H1 (cell line): ENCODE measurements at regions not wholly inside any gene's neighbourhood (a gene's known extent, or its start where the extent isn't known, plus 50 kb on each side); places are given as distances from the start of the nearest gene placed in this dataset.

Source experiments
- CHD1 ChIP-seq: IDR thresholded peaks from 2 replicates; pipeline ENCODE4 v1.6.1; 2012; ENCODE audit warnings: low read depth, low read length, improper control_type of control experiment
- CTBP2 ChIP-seq: IDR thresholded peaks from 2 replicates; pipeline ENCODE4 v1.7.0; 2011; ENCODE audit warnings: borderline replicate concordance, mild to moderate bottlenecking, moderate library complexity, mixed read lengths, low read length; ENCODE audit not compliant: insufficient read depth, insufficient read length
- NANOG ChIP-seq: IDR thresholded peaks from 2 replicates; pipeline ENCODE4 v1.6.1; 2011; ENCODE audit warnings: low read length, low read depth, mild to moderate bottlenecking, inconsistent platforms; ENCODE audit not compliant: insufficient read depth, poor library complexity, severe bottlenecking
- PHF8 ChIP-seq: fragments of 200-600 bp; sonication (generic); conservative IDR thresholded peaks from 2 replicates; pipeline ENCODE4 v1.7.1; 2012; ENCODE audit warnings: low read depth, mild to moderate bottlenecking, inconsistent platforms, low read length, moderate library complexity
- POLR2A ChIP-seq, 2 experiments: IDR thresholded peaks; 1 replicate in 1 of 2; 2 replicates in 1 of 2; pipeline ENCODE4 v1.6.1; 2011; ENCODE audit warnings: low read depth in 2 of 2, low read length in 2 of 2, mild to moderate bottlenecking in 2 of 2; ENCODE audit errors: control extremely low read depth in 1 of 2
- POLR2AphosphoS5 ChIP-seq: IDR thresholded peaks from 2 replicates; pipeline ENCODE4 v1.6.1; 2011; ENCODE audit warnings: low read depth, low read length
- SP1 ChIP-seq: IDR thresholded peaks from 2 replicates; pipeline ENCODE4 v1.6.1; 2011; ENCODE audit warnings: low read depth, low read length
- TAF1 ChIP-seq: IDR thresholded peaks from 2 replicates; pipeline ENCODE4 v1.6.1; 2011; ENCODE audit warnings: mild to moderate bottlenecking, low read depth, low read length
- TAF7 ChIP-seq: optimal IDR thresholded peaks from 2 replicates; pipeline ENCODE3; 2011; ENCODE audit warnings: low read depth, mild to moderate bottlenecking, inconsistent platforms, low read length, moderate library complexity, borderline replicate concordance
- TBP ChIP-seq: IDR thresholded peaks from 2 replicates; pipeline ENCODE4 v1.6.1; 2011; ENCODE audit warnings: low read depth, low read length, improper control_type of control experiment
- TF ChIP-seq, protein P1 (sequence below), 3 experiments: IDR thresholded peaks; 1 replicate in 2 of 3; 2 replicates in 1 of 3; pipeline versions ENCODE4 v1.5.1 to v1.6.1; 2011; ENCODE audit warnings: low read length in 3 of 3, mild to moderate bottlenecking in 3 of 3, inconsistent platforms in 2 of 3, low read depth in 1 of 3, moderate library complexity in 1 of 3; ENCODE audit not compliant: insufficient read depth in 1 of 3; ENCODE audit errors: control extremely low read depth in 1 of 3

DNA sequence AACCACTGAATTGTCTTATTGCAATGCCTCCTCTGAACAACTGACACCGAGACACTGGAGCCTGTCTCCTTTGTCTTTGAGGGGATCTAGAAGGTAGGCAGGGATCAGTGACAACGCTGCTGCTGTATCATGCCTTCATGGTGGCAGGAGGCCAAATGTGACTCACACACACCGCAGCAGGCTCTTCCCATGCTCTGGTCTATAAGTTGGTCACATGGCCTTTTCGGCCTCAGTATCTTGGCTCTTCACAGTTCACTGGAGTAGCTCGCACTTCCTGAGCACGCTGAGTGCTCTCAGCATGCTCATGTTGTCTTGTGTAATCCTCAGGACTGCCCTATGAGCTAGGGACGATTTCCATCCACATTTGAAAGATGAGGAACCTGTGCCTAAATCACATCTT, 167.4 kb upstream of the PCSK2 start:
- TF ChIP-seq, protein P1, sequence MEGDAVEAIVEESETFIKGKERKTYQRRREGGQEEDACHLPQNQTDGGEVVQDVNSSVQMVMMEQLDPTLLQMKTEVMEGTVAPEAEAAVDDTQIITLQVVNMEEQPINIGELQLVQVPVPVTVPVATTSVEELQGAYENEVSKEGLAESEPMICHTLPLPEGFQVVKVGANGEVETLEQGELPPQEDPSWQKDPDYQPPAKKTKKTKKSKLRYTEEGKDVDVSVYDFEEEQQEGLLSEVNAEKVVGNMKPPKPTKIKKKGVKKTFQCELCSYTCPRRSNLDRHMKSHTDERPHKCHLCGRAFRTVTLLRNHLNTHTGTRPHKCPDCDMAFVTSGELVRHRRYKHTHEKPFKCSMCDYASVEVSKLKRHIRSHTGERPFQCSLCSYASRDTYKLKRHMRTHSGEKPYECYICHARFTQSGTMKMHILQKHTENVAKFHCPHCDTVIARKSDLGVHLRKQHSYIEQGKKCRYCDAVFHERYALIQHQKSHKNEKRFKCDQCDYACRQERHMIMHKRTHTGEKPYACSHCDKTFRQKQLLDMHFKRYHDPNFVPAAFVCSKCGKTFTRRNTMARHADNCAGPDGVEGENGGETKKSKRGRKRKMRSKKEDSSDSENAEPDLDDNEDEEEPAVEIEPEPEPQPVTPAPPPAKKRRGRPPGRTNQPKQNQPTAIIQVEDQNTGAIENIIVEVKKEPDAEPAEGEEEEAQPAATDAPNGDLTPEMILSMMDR (IDR thresholded peaks at IDR 0.05; ENCODE audit: control extremely low read depth in 1 of 3, insufficient read depth in 1 of 3, low read depth in 1 of 3, low read length in 3 of 3), result no peak
- TF ChIP-seq CHD1, result no peak
- no peak for TF ChIP-seq CTBP2
- no peak for TF ChIP-seq POLR2A (IDR thresholded peaks at IDR 0.05; ENCODE audit: control extremely low read depth in 1 of 2, low read depth in 2 of 2, low read length in 2 of 2)
- no peak for TF ChIP-seq POLR2AphosphoS5
- TF ChIP-seq NANOG, result no peak
- no peak for TF ChIP-seq SP1
- no peak for TF ChIP-seq TBP
- no peak for TF ChIP-seq TAF1
- no peak for TF ChIP-seq TAF7
- TF ChIP-seq PHF8, result no peak
